ENCODE measurements at regions not wholly inside any gene's neighbourhood (a gene's known extent, or its start where the extent isn't known, plus 50 kb on each side); places are given as distances from the start of the nearest gene placed in this dataset.

- no peaks in the 10 kb centered on the region for H3K36me3 ChIP-seq
Measured at GRCh38 chr15:29429584-29429983, 160.0 kb upstream of the NSMCE3 start.

GRCh38 chr15:29428925-29429573, 159.4 kb upstream of the NSMCE3 start:
- H3K27me3 ChIP-seq = no peaks in the 10 kb centered on the region
- H3K9me3 ChIP-seq = peaks cover 6% of the 10 kb centered on the region
- no peaks in the 10 kb centered on the region for H3K36me3 ChIP-seq
- peaks cover 6% of the 10 kb centered on the region; the same call in 1 of the 2 replicates for H3K4me1 ChIP-seq
- no peak overlapping the region for H3K9ac ChIP-seq
- no peak overlapping the region for H3K27ac ChIP-seq
- no peak for TF ChIP-seq Cebpa-rat (IDR thresholded peaks at IDR 0.05)
- no peak overlapping the region for H3K4me2 ChIP-seq
- H3K4me3 ChIP-seq = no peak overlapping the region
- H4K20me1 ChIP-seq = no peaks in the 10 kb centered on the region

More at GRCh38 chr15:29429584-29429983, 160.0 kb upstream of the NSMCE3 start:
- H4K20me1 ChIP-seq = no peaks in the 10 kb centered on the region
- no peak overlapping the region for H3K9ac ChIP-seq
- H3K27ac ChIP-seq = no peak overlapping the region
- TF ChIP-seq Cebpa-rat (IDR thresholded peaks at IDR 0.05) = no peak
- no peak overlapping the region for H3K4me3 ChIP-seq
- H3K27me3 ChIP-seq = no peaks in the 10 kb centered on the region
- H3K4me1 ChIP-seq = peaks cover 6% of the 10 kb centered on the region; the same call in 1 of the 2 replicates
- H3K9me3 ChIP-seq = peaks cover under 1% of the 10 kb centered on the region; the same call in 1 of the 2 replicates
- 0 out of 2 replicates have a peak overlapping the region, but pooled peaks have one; percentile 22 for H3K4me2 ChIP-seq

GRCh38 chr15:29425864-29426263, 156.2 kb upstream of the NSMCE3 start:
- Histone ChIP-seq H4K20me1 (no peaks in the 10 kb centered on the region), H3K9me3 (peaks cover 13% of the 10 kb centered on the region), H3K9ac (no peak overlapping the region), H3K4me1 (peaks cover 12% of the 10 kb centered on the region; the same call in 1 of the 2 replicates), H3K36me3 (no peaks in the 10 kb centered on the region), H3K27ac (no peak overlapping the region), H3K27me3 (no peaks in the 10 kb centered on the region), H3K4me2 (no peak overlapping the region), H3K4me3 (no peak overlapping the region)
- TF ChIP-seq Cebpa-rat (IDR thresholded peaks at IDR 0.05) = no peak

GRCh38 chr15:29424118-29424517, 154.5 kb upstream of the NSMCE3 start:
- peaks cover 13% of the 10 kb centered on the region for H3K9me3 ChIP-seq
- no peak overlapping the region for H3K27ac ChIP-seq
- TF ChIP-seq Cebpa-rat (IDR thresholded peaks at IDR 0.05) = no peak
- H3K4me1 ChIP-seq = peaks cover 12% of the 10 kb centered on the region; the same call in 1 of the 2 replicates
- no peak overlapping the region for H3K9ac ChIP-seq
- no peak overlapping the region for H3K4me2 ChIP-seq
- no peak overlapping the region for H3K4me3 ChIP-seq
- no peaks in the 10 kb centered on the region for H3K36me3 ChIP-seq
- no peaks in the 10 kb centered on the region for H3K27me3 ChIP-seq
- no peaks in the 10 kb centered on the region for H4K20me1 ChIP-seq

GRCh38 chr15:29422606-29423005, 153.0 kb upstream of the NSMCE3 start:
- TF ChIP-seq Cebpa-rat (IDR thresholded peaks at IDR 0.05) = no peak
- Histone ChIP-seq H3K36me3 (no peaks in the 10 kb centered on the region), H3K27ac (no peak overlapping the region), H3K4me1 (peaks cover 12% of the 10 kb centered on the region; the same call in 1 of the 2 replicates), H3K9ac (no peak overlapping the region), H3K9me3 (peaks cover 13% of the 10 kb centered on the region), H4K20me1 (no peaks in the 10 kb centered on the region), H3K4me2 (no peak overlapping the region), H3K27me3 (no peaks in the 10 kb centered on the region), H3K4me3 (no peak overlapping the region)

GRCh38 chr15:29420188-29420587, 150.6 kb upstream of the NSMCE3 start:
- no peak overlapping the region for H3K4me3 ChIP-seq
- H3K27ac ChIP-seq = no peak overlapping the region
- no peak overlapping the region for H3K4me2 ChIP-seq
- H3K9ac ChIP-seq = no peak overlapping the region
- TF ChIP-seq Cebpa-rat (IDR thresholded peaks at IDR 0.05) = no peak
- H3K36me3 ChIP-seq = no peaks in the 10 kb centered on the region
- no peaks in the 10 kb centered on the region for H4K20me1 ChIP-seq
- peaks cover 12% of the 10 kb centered on the region; the same call in 1 of the 2 replicates for H3K4me1 ChIP-seq
- peaks cover 13% of the 10 kb centered on the region for H3K9me3 ChIP-seq
- H3K27me3 ChIP-seq = no peaks in the 10 kb centered on the region

GRCh38 chr15:29418931-29419330, 149.3 kb upstream of the NSMCE3 start:
- Histone ChIP-seq H3K27me3 (no peaks in the 10 kb centered on the region), H3K4me2 (no peak overlapping the region), H4K20me1 (no peaks in the 10 kb centered on the region)

GRCh38 chr15:29418178-29418577, 148.6 kb upstream of the NSMCE3 start:
- H3K9me3 ChIP-seq = no peaks in the 10 kb centered on the region
- no peaks in the 10 kb centered on the region for H3K27me3 ChIP-seq
- no peak overlapping the region for H3K4me2 ChIP-seq
- no peaks in the 10 kb centered on the region for H3K36me3 ChIP-seq
- H3K4me3 ChIP-seq = no peak overlapping the region
- no peak overlapping the region for H3K27ac ChIP-seq
- H4K20me1 ChIP-seq = no peaks in the 10 kb centered on the region
- no peak overlapping the region for H3K9ac ChIP-seq
- TF ChIP-seq Cebpa-rat (IDR thresholded peaks at IDR 0.05) = no peak
- peaks cover 12% of the 10 kb centered on the region; the same call in 1 of the 2 replicates for H3K4me1 ChIP-seq

More at GRCh38 chr15:29418931-29419330, 149.3 kb upstream of the NSMCE3 start:
- Histone ChIP-seq H3K36me3 (no peaks in the 10 kb centered on the region), H3K27ac (no peak overlapping the region), H3K4me1 (peaks cover 12% of the 10 kb centered on the region; the same call in 1 of the 2 replicates), H3K9ac (no peak overlapping the region), H3K4me3 (no peak overlapping the region), H3K9me3 (peaks cover 6% of the 10 kb centered on the region; the same call in 1 of the 2 replicates)
- no peak for TF ChIP-seq Cebpa-rat (IDR thresholded peaks at IDR 0.05)

GRCh38 chr15:29411299-29411698, 141.7 kb upstream of the NSMCE3 start:
- no peak overlapping the region for H3K9ac ChIP-seq
- H3K9me3 ChIP-seq = no peaks in the 10 kb centered on the region
- no peaks in the 10 kb centered on the region for H3K36me3 ChIP-seq
- H3K4me1 ChIP-seq = 0 out of 2 replicates have a peak, but pooled peaks cover 4% of the 10 kb centered on the region
- no peak overlapping the region for H3K4me2 ChIP-seq
- TF ChIP-seq Cebpa-rat (IDR thresholded peaks at IDR 0.05) = no peak
- H3K27ac ChIP-seq = no peak overlapping the region
- H3K4me3 ChIP-seq = no peak overlapping the region
- no peaks in the 10 kb centered on the region for H3K27me3 ChIP-seq
- no peaks in the 10 kb centered on the region for H4K20me1 ChIP-seq

- no peak overlapping the region for H3K27ac ChIP-seq
- H3K9ac ChIP-seq = no peak overlapping the region
- H3K4me2 ChIP-seq = no peak overlapping the region
- H4K20me1 ChIP-seq = no peaks in the 10 kb centered on the region
- no peaks in the 10 kb centered on the region for H3K36me3 ChIP-seq
- H3K4me1 ChIP-seq = 0 out of 2 replicates have a peak, but pooled peaks cover 4% of the 10 kb centered on the region
- no peaks in the 10 kb centered on the region for H3K9me3 ChIP-seq
- no peak overlapping the region for H3K4me3 ChIP-seq
- no peaks in the 10 kb centered on the region for H3K27me3 ChIP-seq
- TF ChIP-seq Cebpa-rat (IDR thresholded peaks at IDR 0.05) = no peak
Measured at GRCh38 chr15:29410338-29410737, 140.7 kb upstream of the NSMCE3 start.

All from BLaER1 (cell line).